ENCODE measurements at regions not wholly inside any gene's neighbourhood (a gene's known extent, or its start where the extent isn't known, plus 50 kb on each side); places are given as distances from the start of the nearest gene placed in this dataset.

DNA sequence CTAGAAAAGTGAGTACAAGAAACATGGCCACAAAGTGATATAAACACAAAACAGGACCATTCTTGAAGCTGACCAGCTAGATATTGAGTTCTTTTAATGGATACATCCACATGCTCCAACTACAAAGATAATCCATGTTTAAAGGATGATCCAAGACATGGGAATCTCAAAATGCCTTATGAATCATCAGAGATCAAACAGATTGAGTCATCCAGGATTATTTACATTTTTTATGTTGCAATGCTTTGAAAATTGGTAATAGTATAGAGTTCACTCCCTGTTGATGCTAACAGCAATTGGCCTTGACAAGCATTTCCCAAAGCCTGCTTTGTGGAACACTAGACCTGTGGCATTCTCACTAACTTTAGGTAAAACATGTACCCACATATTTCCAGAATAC lies 293.0 kb upstream of the TBX3 start:
- no peaks in the 10 kb centered on the region for H3K79me2 ChIP-seq
- H3K9me2 ChIP-seq (replicated peaks; ENCODE audit: insufficient read depth): no peaks in the 10 kb centered on the region
- H2AFZ ChIP-seq: no peak overlapping the region
- no peak overlapping the region for H3K4me3 ChIP-seq
- H3K4me1 ChIP-seq (ENCODE audit: insufficient read depth): peaks cover 3% of the 10 kb centered on the region
- H4K20me1 ChIP-seq (ENCODE audit: insufficient read depth, poor library complexity, severe bottlenecking): no peaks in the 10 kb centered on the region
- TF ChIP-seq EZH2phosphoT487 (IDR thresholded peaks at IDR 0.05; ENCODE audit: low read depth, severe bottlenecking, unreplicated experiment) (no peak), EZH2 (IDR thresholded peaks at IDR 0.05; ENCODE audit: borderline replicate concordance) (no peak)
- TF ChIP-seq, protein P1, sequence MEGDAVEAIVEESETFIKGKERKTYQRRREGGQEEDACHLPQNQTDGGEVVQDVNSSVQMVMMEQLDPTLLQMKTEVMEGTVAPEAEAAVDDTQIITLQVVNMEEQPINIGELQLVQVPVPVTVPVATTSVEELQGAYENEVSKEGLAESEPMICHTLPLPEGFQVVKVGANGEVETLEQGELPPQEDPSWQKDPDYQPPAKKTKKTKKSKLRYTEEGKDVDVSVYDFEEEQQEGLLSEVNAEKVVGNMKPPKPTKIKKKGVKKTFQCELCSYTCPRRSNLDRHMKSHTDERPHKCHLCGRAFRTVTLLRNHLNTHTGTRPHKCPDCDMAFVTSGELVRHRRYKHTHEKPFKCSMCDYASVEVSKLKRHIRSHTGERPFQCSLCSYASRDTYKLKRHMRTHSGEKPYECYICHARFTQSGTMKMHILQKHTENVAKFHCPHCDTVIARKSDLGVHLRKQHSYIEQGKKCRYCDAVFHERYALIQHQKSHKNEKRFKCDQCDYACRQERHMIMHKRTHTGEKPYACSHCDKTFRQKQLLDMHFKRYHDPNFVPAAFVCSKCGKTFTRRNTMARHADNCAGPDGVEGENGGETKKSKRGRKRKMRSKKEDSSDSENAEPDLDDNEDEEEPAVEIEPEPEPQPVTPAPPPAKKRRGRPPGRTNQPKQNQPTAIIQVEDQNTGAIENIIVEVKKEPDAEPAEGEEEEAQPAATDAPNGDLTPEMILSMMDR (IDR thresholded peaks at IDR 0.05; ENCODE audit: poor library complexity): no peak
- H3K9me3 ChIP-seq (ENCODE audit: low read depth): no peaks in the 10 kb centered on the region
- DNase-seq (ENCODE audit: low spot score): no peak
- no peaks in the 10 kb centered on the region for H3K27me3 ChIP-seq
- no peak overlapping the region for H3K4me2 ChIP-seq
- H3K36me3 ChIP-seq (replicated peaks; ENCODE audit: insufficient read depth, low read depth): no peaks in the 10 kb centered on the region
- H3K27ac ChIP-seq: no peak overlapping the region

DNA sequence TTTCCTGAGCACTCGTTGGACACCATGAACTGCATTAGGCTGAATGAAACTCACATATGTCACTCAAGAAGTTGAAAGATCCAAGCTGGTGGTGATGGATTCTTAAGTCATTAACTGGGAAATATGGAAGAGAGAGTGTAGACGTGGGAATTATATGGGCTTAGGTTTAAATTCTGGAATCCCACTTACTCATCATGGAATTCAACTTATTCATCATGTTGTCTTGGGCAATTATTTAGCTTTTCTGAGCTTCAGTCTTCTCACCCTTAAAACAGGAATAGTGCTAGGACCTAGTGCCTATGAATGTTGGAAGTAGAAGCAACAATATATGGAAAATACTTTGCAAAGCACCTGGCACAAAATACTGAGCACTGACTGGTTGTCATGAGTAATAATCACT lies 292.4 kb upstream of the TBX3 start:
- Histone ChIP-seq H4K20me1 (ENCODE audit: insufficient read depth, poor library complexity, severe bottlenecking) (no peaks in the 10 kb centered on the region), H3K27me3 (no peaks in the 10 kb centered on the region), H3K9me2 (replicated peaks; ENCODE audit: insufficient read depth) (no peaks in the 10 kb centered on the region), H3K27ac (no peak overlapping the region), H3K4me1 (ENCODE audit: insufficient read depth) (peaks cover 3% of the 10 kb centered on the region), H3K79me2 (no peaks in the 10 kb centered on the region), H3K4me2 (no peak overlapping the region), H3K4me3 (no peak overlapping the region), H2AFZ (no peak overlapping the region), H3K9me3 (ENCODE audit: low read depth) (no peaks in the 10 kb centered on the region), H3K36me3 (replicated peaks; ENCODE audit: insufficient read depth, low read depth) (no peaks in the 10 kb centered on the region)
- no peak for DNase-seq (ENCODE audit: low spot score)
- TF ChIP-seq, protein P1 (IDR thresholded peaks at IDR 0.05; ENCODE audit: poor library complexity): no peak
- TF ChIP-seq EZH2phosphoT487 (IDR thresholded peaks at IDR 0.05; ENCODE audit: low read depth, severe bottlenecking, unreplicated experiment) (no peak), EZH2 (IDR thresholded peaks at IDR 0.05; ENCODE audit: borderline replicate concordance) (no peak)
- WGBS (ENCODE audit: low lambda C conversion rate, missing lambda C conversion rate): 78% methylated on average over 2 of the region's 2 CpGs

DNA sequence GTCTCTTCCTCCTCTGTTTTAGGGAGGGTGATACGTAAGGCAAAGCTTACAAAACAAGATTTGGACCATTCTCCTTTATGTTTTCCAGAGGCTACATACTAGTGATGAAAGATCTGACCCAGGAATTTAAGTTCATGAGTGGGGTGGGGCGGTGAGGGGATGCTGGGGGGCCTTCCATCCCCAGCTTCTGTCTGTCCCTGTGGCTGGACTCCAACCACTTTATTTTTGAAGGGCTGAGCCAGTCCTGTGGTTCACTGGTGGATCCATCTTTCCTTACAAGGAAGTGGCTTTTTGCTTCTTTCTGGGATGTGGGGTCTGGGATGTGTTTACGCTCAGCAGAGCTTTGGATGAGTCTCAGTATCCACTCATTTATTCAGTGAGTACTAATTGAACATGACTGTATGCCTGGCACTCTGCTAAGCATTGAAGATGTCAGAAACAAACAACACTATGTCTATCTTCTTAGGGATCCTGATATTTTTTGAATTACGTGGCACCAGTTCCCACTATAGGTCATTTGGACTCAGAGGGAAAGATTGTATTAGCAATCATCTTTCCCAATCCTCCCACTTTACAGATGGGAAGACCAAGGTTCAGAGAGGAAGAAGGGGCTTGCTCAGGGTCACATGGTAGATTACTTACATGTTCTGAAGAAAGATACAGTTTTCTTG lies 291.8 kb upstream of the TBX3 start:
- TF ChIP-seq, protein P1 (IDR thresholded peaks at IDR 0.05; ENCODE audit: poor library complexity): no peak
- TF ChIP-seq EZH2phosphoT487 (IDR thresholded peaks at IDR 0.05; ENCODE audit: low read depth, severe bottlenecking, unreplicated experiment): no peak
- Histone ChIP-seq H3K4me3 (no peak overlapping the region), H2AFZ (no peak overlapping the region), H3K9me2 (replicated peaks; ENCODE audit: insufficient read depth) (no peaks in the 10 kb centered on the region), H3K36me3 (replicated peaks; ENCODE audit: insufficient read depth, low read depth) (no peaks in the 10 kb centered on the region), H3K4me1 (ENCODE audit: insufficient read depth) (peaks cover 3% of the 10 kb centered on the region), H3K27ac (no peak overlapping the region), H3K4me2 (no peak overlapping the region), H4K20me1 (ENCODE audit: insufficient read depth, poor library complexity, severe bottlenecking) (no peaks in the 10 kb centered on the region), H3K79me2 (no peaks in the 10 kb centered on the region), H3K27me3 (no peaks in the 10 kb centered on the region), H3K9me3 (ENCODE audit: low read depth) (no peaks in the 10 kb centered on the region)
- no peak for DNase-seq (ENCODE audit: low spot score)
- 72% methylated on average over 4 of the region's 4 CpGs for WGBS (ENCODE audit: low lambda C conversion rate, missing lambda C conversion rate)

Measured in hepatocyte (in vitro differentiated cells).